GM21723 (cell line): ENCODE measurements at regions not wholly inside any gene's neighbourhood (a gene's known extent, or its start where the extent isn't known, plus 50 kb on each side); places are given as distances from the start of the nearest gene placed in this dataset.

Source experiments
- ATAC-seq: cut with Tn5 transposase; IDR thresholded peaks from one replicate; pipeline ENCODE4 v1.9.1; 2021; ENCODE audit warnings: mild to moderate bottlenecking, moderate library complexity; ENCODE audit not compliant: unreplicated experiment

GRCh38 chr5:44868541-44868940 is 59.8 kb downstream of the MRPS30 start:
- no peak for ATAC-seq

DNA sequence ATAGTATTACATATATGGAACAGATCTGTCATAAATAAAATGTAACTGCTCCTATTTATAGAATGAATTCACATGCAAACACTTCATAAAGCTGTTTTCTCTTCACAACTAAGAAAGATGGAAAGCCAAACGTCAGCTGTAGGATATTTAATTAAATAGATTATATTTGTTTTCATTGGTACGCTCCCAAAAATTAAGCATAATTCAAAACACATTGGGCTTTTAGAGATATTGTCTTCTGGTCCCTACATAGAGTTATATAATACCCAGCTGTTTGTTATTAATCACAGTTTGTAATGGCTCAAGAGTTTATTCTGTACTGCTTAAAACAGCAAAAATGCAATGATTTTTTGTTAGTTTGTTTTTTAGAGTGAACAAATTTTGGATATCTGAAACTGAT is 61.2 kb downstream of the MRPS30 start:
- ATAC-seq: no peak

- no peak for ATAC-seq
Measured at GRCh38 chr5:44870430-44870829, 61.7 kb downstream of the MRPS30 start.

DNA sequence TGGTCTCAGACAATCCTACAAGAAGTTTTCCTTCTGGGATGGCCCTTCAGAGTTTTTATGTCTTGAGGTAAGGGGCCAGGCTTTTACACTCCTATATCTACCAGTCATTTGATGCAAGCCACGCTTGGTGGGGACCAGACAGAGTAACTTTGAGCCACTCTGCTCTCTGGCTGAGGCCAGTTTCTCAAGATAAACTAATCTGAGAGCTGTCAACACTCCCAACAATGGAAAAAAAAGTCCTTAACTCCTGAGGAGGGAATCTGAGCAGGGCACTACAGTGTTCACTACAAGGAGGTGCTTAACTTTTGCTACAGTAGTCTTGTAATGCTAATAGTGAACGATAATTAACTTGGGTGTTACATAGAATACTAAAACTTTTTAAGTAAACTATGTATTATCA is 62.7 kb downstream of the MRPS30 start:
- no peak for ATAC-seq

GRCh38 chr5:44875661-44876605 is 67.2 kb downstream of the MRPS30 start:
- peak; percentile 100 for ATAC-seq

DNA sequence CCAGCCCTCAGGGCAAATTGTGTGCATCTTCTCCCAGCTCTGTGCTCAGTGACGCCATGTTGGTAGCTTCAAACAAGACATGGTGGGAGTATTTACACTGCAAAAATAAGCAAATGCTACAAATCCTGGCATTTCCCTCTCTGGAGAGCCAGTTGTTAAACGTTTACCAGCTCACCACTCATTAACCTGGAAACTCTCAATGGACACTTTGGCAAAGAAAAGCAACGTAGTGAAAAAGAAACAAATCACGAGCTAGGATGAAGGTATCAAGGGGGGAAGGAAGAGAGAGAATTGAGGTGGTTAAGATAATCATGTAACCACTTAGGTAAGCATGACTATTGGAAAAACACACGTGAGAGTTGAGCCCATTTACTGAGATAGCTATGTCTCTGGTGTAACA is 72.5 kb downstream of the MRPS30 start:
- ATAC-seq: no peak

DNA sequence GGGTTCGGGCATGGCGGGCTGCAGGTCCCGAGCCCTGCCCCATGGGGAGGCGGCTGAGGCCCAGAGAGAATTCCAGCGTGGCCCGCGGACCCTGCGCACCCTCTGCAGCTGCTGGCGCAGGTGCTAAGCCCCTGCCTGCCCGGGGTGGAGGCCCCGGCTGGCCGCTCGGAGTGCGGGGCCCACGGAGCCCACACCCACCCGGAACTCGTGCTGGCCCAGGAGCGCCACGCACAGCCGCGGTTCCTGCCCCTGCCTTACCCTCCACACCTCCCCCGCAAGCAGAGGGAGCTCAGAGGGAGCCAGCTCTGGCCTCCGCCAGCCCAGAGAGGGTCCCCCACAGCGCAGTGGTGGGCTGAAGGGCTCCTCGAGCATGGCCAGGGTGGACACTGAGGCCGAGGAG is 75.3 kb downstream of the MRPS30 start:
- ATAC-seq: no peak

- ATAC-seq: peak; percentile 92
Measured at GRCh38 chr5:44885903-44886302, 77.2 kb downstream of the MRPS30 start.

DNA sequence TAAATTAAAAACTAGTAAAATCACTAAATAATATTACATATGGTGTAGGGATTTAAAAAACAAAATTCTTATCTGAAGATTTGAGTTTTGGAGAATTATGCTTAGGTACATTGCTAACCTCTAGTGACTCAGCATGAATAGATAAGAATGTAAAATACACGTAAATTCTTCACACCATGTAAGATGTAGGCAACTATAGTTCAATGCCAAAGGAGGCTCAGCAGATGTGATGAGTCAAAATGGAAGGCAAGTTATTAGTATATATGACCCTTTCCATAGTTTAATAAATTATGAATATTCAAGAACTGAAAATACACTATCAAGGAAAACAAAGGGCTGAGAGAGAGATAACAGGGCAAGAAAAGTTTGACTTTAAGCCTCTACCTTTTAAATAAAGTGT is 79.0 kb downstream of the MRPS30 start:
- no peak for ATAC-seq

- ATAC-seq: no peak
Measured at GRCh38 chr5:44888435-44888834, 79.7 kb downstream of the MRPS30 start.

DNA sequence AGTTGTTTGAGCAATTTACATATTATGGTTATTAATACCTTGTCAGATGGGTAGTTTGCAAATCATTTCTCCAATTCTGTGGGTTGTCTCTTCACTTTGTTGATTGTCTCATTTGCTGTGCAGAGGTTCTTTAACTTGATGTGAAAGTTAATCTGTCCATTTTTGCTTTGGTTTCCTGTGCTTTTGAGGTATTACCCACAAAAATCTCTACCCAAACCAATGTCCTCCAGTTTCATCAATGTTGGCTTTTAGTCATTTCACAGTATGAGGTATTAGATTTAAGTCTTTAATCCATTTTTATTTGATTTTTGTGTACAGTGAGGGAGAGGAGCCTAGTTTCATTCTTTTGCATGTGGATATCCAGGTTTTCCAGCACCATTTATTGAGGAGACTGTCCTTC is 82.4 kb downstream of the MRPS30 start:
- no peak for ATAC-seq

DNA sequence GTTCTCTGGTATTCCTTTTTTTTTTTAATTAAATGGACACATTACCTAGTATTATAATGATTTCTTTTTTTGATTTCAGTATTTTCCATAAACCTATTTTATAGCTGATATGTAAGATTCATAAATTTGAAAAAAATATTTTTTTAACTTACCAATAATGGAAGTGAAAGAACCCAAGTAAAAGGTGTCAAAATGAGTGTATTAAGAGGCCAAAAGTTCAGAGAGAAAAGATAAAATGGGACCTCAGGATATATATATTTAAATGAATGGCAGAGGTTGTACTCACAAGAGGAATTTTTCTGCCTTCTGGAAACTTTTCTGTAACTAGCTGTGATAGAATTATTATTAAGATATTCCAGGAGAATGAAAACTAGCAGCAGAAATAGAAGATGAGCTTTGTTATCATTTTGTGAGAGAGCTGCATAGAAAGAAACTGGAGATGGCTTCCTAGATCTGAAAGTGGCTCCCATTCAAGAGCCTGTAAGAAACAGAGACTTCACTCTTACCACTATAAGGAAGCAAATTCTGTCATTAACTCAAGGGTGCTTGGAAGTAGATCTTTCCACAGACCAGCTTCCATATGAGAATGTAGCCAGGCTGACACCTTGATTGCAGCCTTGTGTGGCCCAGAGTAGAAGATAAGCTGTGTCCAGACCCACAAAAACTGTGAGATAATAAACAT is 91.7 kb downstream of the MRPS30 start:
- ATAC-seq: peak; percentile 64

DNA sequence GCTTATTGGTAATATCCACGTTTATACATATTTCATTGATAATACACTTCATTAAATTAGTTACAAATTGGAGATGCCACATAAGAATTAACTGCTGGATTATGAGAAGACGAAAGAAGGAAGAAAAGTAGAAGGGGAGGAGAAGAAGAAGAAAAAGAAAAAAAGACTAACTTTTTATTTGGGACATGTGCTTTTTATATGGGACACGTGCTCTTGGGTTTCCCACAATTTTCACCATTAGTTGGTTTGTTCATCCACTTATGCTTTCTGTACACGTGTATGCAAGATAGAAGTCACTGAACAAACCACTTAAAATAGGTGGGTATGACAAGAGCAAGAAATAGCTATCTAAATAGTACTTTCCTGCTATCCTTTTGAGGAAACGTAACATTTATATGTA is 98.6 kb downstream of the MRPS30 start:
- ATAC-seq: no peak

GRCh38 chr5:44909004-44909403 is 100.3 kb downstream of the MRPS30 start:
- no peak for ATAC-seq

- no peak for ATAC-seq
Measured at GRCh38 chr5:44911501-44911900, 102.8 kb downstream of the MRPS30 start.

DNA sequence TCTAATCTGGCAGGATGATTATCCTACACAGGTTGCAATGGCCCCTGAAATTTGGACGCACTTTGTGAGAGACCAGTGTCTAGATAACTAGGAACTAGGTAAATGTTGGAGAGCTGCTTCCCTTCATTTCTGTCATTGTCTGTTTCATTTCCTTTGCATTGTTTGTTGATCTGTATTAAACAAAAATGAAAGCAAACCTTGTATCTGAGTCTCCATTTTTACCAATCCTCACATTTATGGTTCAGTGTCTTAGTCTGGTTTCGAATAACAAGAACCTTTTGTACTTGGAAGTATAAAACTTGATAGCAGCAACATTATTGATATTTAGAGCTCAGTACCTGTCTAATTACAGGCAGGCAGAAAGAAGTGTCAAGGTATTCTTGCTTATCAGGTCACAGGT is 105.5 kb downstream of the MRPS30 start:
- ATAC-seq: no peak

DNA sequence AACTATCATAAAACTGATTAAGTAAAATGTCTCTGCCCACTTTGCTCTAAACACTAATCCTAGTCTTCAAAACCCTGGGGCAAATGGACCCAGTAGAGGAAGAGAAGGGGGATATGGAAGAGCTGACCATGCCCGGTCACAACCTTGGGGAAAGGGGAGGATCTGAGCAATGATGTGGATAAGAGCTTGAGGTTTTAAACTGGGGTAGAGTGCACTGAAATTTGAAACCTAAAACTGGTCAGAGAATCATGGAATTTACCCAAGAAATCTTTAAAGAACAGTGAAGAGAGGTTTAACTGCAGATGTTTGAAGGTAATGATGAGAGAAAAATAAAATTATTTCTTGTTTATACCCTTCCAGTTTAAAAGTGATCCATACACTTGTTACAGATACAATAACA is 110.8 kb downstream of the MRPS30 start:
- ATAC-seq: no peak

GRCh38 chr5:44927115-44927733 is 118.5 kb downstream of the MRPS30 start:
- ATAC-seq: no peak

DNA sequence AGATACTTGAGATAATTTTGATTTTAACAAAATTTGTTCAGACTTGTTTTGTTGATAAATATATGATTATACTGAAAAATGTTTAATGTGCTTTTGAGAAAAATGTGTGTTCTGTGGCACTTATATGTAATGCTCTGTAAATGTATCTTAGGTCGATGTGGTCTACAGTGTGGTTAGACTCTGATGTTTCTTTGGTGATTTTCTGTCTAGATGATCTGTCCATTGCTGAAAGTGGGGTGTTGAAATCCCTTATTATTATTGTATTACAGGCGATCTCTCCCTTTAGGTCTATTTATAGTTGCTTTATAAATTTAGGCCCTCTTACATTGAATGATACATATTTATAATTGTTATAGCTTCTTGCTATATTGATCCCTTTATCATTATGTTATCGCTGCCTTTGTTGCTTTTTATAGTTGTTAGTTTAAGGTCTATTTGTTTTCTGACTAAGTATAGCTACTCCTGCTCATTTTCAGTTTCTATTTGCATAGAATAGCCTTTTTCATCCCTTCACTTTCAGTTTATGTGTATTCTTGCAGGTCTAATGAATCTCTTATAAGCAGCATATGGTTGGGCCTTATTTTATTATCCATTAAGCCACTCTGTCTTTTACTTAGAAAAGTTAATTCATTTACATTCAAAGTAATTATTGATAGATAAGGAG is 124.3 kb downstream of the MRPS30 start:
- ATAC-seq: peak; percentile 99

GRCh38 chr5:44933686-44934085 is 124.9 kb downstream of the MRPS30 start:
- ATAC-seq: peak; percentile 31

DNA sequence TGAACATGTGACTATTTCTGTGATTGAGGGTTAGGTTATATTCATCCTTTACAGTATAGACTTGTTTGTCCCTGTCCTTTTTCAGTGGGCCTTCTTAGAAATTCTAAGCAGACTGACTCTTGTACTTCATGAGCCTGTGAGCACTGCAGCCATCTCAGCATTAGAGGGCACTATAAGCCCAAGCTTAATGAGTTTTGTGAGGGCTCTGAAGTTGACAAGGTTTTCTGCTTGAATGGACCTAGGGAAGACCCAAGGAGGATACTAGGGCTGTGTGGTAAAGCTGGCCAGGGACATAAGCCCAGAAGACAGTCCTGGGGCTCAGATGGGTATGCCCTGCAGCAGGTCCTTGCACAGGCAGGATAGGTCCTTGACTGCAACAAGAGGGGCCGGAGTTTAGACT is 126.5 kb downstream of the MRPS30 start:
- no peak for ATAC-seq
